PC-9 (cell line): ENCODE measurements at regions not wholly inside any gene's neighbourhood (a gene's known extent, or its start where the extent isn't known, plus 50 kb on each side); places are given as distances from the start of the nearest gene placed in this dataset.

ENCODE experiments used
- CTCF ChIP-seq: fragments of 200-600 bp; sonication (generic); conservative IDR thresholded peaks from 2 replicates; pipeline ENCODE4 v1.6.1; 2017; ENCODE audit warnings: mixed run types, antibody characterized with exemption, mild to moderate bottlenecking, moderate library complexity
- EZH2 ChIP-seq: fragments of 200-600 bp; sonication (generic); IDR thresholded peaks from 2 replicates; pipeline ENCODE4 v1.8.0; 2017; ENCODE audit warnings: antibody characterized with exemption, low read depth

GRCh38 chr1:93808871-93809270 lies 70.1 kb downstream of the DNTTIP2 start:
- TF ChIP-seq CTCF (no peak), EZH2 (no peak)
